Gastrocnemius medialis (tissue), 4 donors: ENCODE measurements at regions not wholly inside any gene's neighbourhood (a gene's known extent, or its start where the extent isn't known, plus 50 kb on each side); places are given as distances from the start of the nearest gene placed in this dataset.

Experiments used
- POLR2A ChIP-seq, 2 donors: fragments of 450-650 bp; IDR thresholded peaks; one replicate each; pipeline ENCODE4 v1.6.1; 2017; ENCODE audit warnings: antibody characterized with exemption in 2 of 2, mild to moderate bottlenecking in 2 of 2, moderate library complexity in 2 of 2
- TF ChIP-seq, protein P1 (sequence below), 5 experiments: fragments of 450-650 bp in 3 of 5; fragments of 200-600 bp in 2 of 5; sonication (generic) in 2 of 5; IDR thresholded peaks in 4 of 5; conservative IDR thresholded peaks in 1 of 5; 1 replicate in 4 of 5; 2 replicates in 1 of 5; pipeline ENCODE4 v1.5.1; 2016 to 2019; ENCODE audit warnings: antibody characterized with exemption in 5 of 5, mild to moderate bottlenecking in 3 of 5, moderate library complexity in 3 of 5

DNA sequence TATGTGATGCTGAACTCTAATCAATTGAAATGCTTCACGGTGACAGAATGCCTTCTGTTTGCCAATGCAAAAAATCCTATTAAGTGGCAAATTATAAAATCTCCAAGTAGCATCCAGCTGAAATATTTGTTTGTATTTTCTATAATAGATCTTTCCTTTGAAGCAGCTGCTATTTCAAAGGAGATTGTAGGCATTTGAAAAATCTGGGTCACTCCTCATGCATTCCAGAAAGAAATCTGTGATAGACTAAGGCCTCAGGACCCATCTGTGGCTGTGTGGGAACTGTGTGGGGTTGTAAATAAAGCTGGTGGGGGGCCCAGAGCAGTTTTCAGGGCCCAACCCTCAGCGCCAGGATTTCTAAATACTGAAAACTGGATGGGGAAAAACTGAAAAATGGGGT lies 216.9 kb upstream of the ARG1 start:
- TF ChIP-seq, protein P1, sequence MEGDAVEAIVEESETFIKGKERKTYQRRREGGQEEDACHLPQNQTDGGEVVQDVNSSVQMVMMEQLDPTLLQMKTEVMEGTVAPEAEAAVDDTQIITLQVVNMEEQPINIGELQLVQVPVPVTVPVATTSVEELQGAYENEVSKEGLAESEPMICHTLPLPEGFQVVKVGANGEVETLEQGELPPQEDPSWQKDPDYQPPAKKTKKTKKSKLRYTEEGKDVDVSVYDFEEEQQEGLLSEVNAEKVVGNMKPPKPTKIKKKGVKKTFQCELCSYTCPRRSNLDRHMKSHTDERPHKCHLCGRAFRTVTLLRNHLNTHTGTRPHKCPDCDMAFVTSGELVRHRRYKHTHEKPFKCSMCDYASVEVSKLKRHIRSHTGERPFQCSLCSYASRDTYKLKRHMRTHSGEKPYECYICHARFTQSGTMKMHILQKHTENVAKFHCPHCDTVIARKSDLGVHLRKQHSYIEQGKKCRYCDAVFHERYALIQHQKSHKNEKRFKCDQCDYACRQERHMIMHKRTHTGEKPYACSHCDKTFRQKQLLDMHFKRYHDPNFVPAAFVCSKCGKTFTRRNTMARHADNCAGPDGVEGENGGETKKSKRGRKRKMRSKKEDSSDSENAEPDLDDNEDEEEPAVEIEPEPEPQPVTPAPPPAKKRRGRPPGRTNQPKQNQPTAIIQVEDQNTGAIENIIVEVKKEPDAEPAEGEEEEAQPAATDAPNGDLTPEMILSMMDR (IDR thresholded peaks at IDR 0.05 in 4 of 5, conservative IDR thresholded peaks at IDR 0.05 in 1 of 5): no peak
- no peak for TF ChIP-seq POLR2A (IDR thresholded peaks at IDR 0.05)
